ENCODE measurements at regions not wholly inside any gene's neighbourhood (a gene's known extent, or its start where the extent isn't known, plus 50 kb on each side); places are given as distances from the start of the nearest gene placed in this dataset.
A peak's percentile ranks its signal among the peaks of the same experiment; 100 is the strongest.

DNA sequence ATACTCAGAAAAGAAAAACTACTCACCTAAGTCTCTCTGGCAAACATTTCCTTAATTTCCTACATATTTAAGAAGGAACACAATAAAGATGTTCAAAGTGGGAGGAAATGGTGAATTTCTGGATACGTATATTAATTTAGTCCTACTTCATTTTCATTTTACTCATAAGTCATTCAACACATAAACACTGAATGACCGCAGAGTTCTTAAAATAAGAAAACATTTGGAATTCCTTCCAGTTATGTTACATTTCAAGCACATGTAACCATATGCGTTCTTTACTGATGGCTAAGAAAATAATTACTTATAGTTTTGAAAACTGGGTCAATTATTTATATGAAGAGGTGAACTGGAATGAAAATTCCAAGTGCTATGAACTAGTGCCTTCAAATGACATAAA, 409.3 kb downstream of the BCAT1 start:
- intact Hi-C loops (cut with DNase I; ENCODE audit: low total_unique reads): no loop called here
- Histone ChIP-seq H3K36me3 (no peaks in the 10 kb centered on the region), H3K27me3 (no peaks in the 10 kb centered on the region), H3K9me3 (no peaks in the 10 kb centered on the region), H3K4me1 (peaks cover 0 to 54% (median 8%) of the 10 kb centered on the region in 4 donors), H3K27ac (peak overlapping the region; percentile 74 to 76), H3K4me3 (no peak overlapping the region)
- no peak for DNase-seq
- TF ChIP-seq, protein P1, sequence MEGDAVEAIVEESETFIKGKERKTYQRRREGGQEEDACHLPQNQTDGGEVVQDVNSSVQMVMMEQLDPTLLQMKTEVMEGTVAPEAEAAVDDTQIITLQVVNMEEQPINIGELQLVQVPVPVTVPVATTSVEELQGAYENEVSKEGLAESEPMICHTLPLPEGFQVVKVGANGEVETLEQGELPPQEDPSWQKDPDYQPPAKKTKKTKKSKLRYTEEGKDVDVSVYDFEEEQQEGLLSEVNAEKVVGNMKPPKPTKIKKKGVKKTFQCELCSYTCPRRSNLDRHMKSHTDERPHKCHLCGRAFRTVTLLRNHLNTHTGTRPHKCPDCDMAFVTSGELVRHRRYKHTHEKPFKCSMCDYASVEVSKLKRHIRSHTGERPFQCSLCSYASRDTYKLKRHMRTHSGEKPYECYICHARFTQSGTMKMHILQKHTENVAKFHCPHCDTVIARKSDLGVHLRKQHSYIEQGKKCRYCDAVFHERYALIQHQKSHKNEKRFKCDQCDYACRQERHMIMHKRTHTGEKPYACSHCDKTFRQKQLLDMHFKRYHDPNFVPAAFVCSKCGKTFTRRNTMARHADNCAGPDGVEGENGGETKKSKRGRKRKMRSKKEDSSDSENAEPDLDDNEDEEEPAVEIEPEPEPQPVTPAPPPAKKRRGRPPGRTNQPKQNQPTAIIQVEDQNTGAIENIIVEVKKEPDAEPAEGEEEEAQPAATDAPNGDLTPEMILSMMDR (IDR thresholded peaks at IDR 0.05): no peak

DNA sequence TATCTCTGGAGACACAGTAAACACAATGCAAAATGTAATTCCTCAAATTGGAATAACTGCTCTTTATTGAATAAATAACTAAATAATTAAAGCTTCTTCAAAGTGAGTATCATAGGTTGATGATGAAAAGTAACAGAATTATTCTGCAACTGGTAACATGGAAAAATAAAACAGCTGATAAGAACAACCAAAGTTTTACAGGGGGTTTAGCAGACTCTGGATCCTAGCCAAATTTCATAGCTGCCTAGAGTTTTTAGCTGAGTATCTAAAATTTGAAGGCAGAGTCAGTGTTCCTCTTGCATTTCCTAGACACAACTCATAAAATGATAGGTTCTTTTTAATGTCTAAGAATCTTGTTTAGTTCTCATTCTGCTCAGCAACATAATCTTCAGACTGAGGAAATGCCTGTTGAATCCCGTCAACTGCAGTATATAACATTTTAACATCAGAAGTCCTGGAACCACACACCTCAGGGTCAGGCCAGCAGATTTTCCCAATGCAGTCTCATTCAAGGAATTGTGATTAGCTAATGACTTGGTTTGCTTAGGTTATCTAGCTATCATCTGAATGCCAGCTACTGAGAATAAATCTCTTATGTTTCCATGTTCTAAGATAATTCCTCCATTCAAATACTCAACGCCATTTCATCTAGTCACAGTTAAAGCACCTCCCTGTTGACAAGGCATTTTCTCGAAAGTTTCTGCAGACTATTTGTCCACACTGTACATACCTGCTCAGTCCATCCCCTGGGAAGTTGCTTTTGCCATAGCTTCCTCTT, 411.6 kb downstream of the BCAT1 start:
- no peaks in the 10 kb centered on the region for H3K27me3 ChIP-seq
- H3K27ac ChIP-seq: peak overlapping the region; percentile 74 to 76
- no peaks in the 10 kb centered on the region for H3K9me3 ChIP-seq
- no peak for DNase-seq
- H3K4me1 ChIP-seq: peaks cover 0 to 77% (median 13%) of the 10 kb centered on the region in 4 donors
- H3K4me3 ChIP-seq: peak overlapping the region; percentile 45 to 48
- intact Hi-C loops (cut with DNase I; ENCODE audit: low total_unique reads): no loop called here
- TF ChIP-seq, protein P1 (IDR thresholded peaks at IDR 0.05): no peak
- no peaks in the 10 kb centered on the region for H3K36me3 ChIP-seq

DNA sequence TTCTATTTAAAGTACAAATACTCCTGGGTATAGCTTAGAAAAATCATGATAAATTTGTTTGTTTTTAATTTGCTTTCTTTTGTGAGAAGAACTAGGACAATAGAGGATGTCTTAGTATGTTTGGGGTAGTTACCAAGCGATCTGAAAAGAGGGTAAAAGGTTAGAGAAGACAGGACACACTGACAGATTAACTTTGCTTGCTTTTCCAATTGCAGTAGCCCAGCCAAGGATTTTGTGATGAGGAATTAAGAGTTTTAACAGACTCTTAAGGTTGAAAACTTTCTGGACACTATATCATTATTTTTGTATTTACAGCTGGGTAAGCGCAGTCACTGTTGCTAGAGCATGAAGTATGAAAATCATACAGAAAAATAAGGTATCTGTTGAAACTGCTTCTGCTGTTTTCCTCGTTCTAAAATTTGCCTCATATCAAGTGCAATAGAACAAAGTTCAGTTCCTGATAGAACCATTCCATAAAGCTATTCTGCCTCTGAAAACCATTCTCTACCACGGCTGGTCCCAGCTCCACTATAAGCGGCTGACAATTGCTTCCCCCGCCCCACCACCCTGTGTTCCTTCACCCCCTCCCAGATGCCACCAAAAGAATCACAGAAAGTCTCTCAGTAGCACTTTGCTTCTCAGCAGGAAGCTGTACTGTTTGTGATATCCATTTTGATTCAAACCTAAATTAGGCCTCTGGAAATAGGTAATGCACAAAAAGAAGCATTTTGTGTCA, 413.4 kb downstream of the BCAT1 start:
- TF ChIP-seq, protein P1 (IDR thresholded peaks at IDR 0.05): no peak
- Histone ChIP-seq H3K4me3 (peak overlapping the region; percentile 45 to 48), H3K27me3 (no peaks in the 10 kb centered on the region), H3K4me1 (peaks cover 0 to 79% (median 14%) of the 10 kb centered on the region in 4 donors), H3K27ac (peak overlapping the region; percentile 74 to 76), H3K9me3 (no peaks in the 10 kb centered on the region), H3K36me3 (no peaks in the 10 kb centered on the region)
- no peak for DNase-seq
- intact Hi-C loops (cut with DNase I; ENCODE audit: low total_unique reads): no loop called here

DNA sequence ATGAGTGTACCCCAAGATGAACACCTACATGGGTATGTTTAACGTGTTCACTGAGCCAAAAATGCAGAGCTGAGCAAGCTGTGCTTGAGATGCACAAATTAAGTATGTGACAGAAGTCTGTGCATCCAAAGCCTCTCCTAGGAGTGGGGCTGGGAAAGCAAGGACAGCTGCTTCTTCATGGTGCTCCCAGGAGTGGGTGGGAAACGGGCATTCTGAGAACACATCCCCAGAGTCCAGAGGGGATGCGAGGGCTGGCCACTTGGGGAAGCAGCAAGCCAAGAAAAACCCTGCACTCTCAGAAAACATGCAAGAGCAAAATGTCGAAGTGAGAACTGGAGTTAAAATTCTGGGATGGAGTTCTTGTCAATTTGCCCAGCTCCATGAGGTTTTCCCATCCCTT, 414.3 kb downstream of the BCAT1 start:
- peaks cover 0 to 79% (median 15%) of the 10 kb centered on the region in 4 donors for H3K4me1 ChIP-seq
- H3K27me3 ChIP-seq: no peaks in the 10 kb centered on the region
- H3K4me3 ChIP-seq: peak overlapping the region; percentile 45 to 48
- TF ChIP-seq, protein P1 (IDR thresholded peaks at IDR 0.05): peak in 1 of 2 experiments; percentile 19
- no peaks in the 10 kb centered on the region for H3K9me3 ChIP-seq
- DNase-seq: peak in 1 of 2 donors; percentile 74
- H3K36me3 ChIP-seq: no peaks in the 10 kb centered on the region
- intact Hi-C loops (cut with DNase I; ENCODE audit: low total_unique reads): no loop called here
- peak overlapping the region; percentile 74 to 76 for H3K27ac ChIP-seq

DNA sequence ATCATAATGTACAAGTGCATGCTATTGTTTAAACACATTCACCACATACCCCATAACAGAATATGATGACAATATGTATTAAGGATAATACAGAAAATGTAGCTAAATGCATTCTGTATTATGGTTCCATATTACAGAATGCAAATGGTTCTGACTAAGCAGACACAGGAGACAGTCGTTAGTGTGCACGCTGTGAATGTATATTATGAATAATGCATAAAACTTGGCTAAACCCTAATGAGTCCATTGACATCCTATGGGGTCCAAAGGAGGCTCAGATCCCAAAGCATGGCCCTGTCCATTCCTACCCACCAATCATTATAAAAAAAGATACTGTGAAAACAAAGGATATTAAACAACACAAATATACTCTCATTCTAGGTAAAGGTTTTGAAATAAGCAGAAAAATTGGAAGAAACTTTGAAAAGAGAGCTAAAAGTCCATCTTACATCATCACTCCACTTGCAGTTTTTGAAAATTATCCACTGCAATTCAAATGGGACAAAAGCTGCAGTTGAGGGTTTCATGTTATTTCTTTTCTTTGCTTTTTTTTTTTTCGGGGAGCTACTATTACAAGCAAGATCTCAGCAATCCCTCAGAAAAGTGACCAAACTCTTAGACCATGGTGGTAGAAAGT, 415.1 kb downstream of the BCAT1 start:
- Histone ChIP-seq H3K27me3 (no peaks in the 10 kb centered on the region), H3K27ac (peak overlapping the region; percentile 74 to 76), H3K9me3 (no peaks in the 10 kb centered on the region), H3K4me3 (peak overlapping the region in 1 of 2 donors; percentile 45), H3K4me1 (peaks cover 0 to 79% (median 15%) of the 10 kb centered on the region in 4 donors), H3K36me3 (no peaks in the 10 kb centered on the region)
- TF ChIP-seq, protein P1 (IDR thresholded peaks at IDR 0.05): no peak
- no peak for DNase-seq
- intact Hi-C loops (cut with DNase I; ENCODE audit: low total_unique reads): no loop called here
